Type B pancreatic cell (in vitro differentiated cells): ENCODE measurements at regions not wholly inside any gene's neighbourhood (a gene's known extent, or its start where the extent isn't known, plus 50 kb on each side); places are given as distances from the start of the nearest gene placed in this dataset.

Source experiments
- DNase-seq: peaks from one replicate; pipeline ENCODE4 v3.0.0; 2021; ENCODE audit warnings: mixed read lengths; ENCODE audit not compliant: unreplicated experiment; ENCODE audit errors: extremely low spot score
- H3K27ac Mint-ChIP-seq: 2 replicates; pipeline ENCODE4 v1.8.0; 2021; ENCODE audit warnings: mild to moderate bottlenecking, mixed read lengths
- H3K27me3 Mint-ChIP-seq: 2 replicates; pipeline ENCODE4 v1.8.0; 2021; ENCODE audit warnings: mixed read lengths
- H3K36me3 Mint-ChIP-seq: 2 replicates; pipeline ENCODE4 v1.8.0; 2021; ENCODE audit warnings: mixed read lengths
- H3K4me1 Mint-ChIP-seq: one replicate; pipeline ENCODE4 v1.8.0; 2021; ENCODE audit warnings: mixed read lengths; ENCODE audit not compliant: unreplicated experiment
- H3K4me3 Mint-ChIP-seq: 2 replicates; pipeline ENCODE4 v1.8.0; 2021; ENCODE audit warnings: mild to moderate bottlenecking, mixed read lengths
- H3K9me3 Mint-ChIP-seq: 2 replicates; pipeline ENCODE4 v1.8.0; 2021; ENCODE audit warnings: mixed read lengths
- CTCF ChIP-seq: fragments of 200-600 bp; sonication (generic); conservative IDR thresholded peaks from 2 replicates; pipeline ENCODE4 v1.5.0; 2021; ENCODE audit warnings: antibody characterized with exemption, mild to moderate bottlenecking

GRCh38 chr10:29719281-29719675 lies 84.5 kb upstream of the SVIL start:
- no peaks in the 10 kb centered on the region for H3K27me3 Mint-ChIP-seq
- no peak for DNase-seq
- peaks cover 3% of the 10 kb centered on the region for H3K4me1 Mint-ChIP-seq
- no peak for TF ChIP-seq CTCF
- no peak overlapping the region for H3K27ac Mint-ChIP-seq
- no peak overlapping the region for H3K4me3 Mint-ChIP-seq
- H3K36me3 Mint-ChIP-seq, result peaks cover 44% of the 10 kb centered on the region
- peaks cover 5% of the 10 kb centered on the region for H3K9me3 Mint-ChIP-seq

- H3K4me1 Mint-ChIP-seq, result peaks cover 13% of the 10 kb centered on the region
- TF ChIP-seq CTCF, result no peak
- peaks cover 56% of the 10 kb centered on the region for H3K36me3 Mint-ChIP-seq
- H3K4me3 Mint-ChIP-seq, result no peak overlapping the region
- no peak for DNase-seq
- no peaks in the 10 kb centered on the region for H3K27me3 Mint-ChIP-seq
- H3K27ac Mint-ChIP-seq, result no peak overlapping the region
- peaks cover 5% of the 10 kb centered on the region for H3K9me3 Mint-ChIP-seq
Observed at GRCh38 chr10:29715296-29715695, 80.5 kb upstream of the SVIL start.

GRCh38 chr10:29714096-29714874 lies 79.5 kb upstream of the SVIL start:
- peak overlapping the region; percentile 10 for H3K4me3 Mint-ChIP-seq
- peaks cover 56% of the 10 kb centered on the region for H3K36me3 Mint-ChIP-seq
- peaks cover 13% of the 10 kb centered on the region for H3K4me1 Mint-ChIP-seq
- H3K9me3 Mint-ChIP-seq, result peaks cover 2% of the 10 kb centered on the region
- no peaks in the 10 kb centered on the region for H3K27me3 Mint-ChIP-seq
- H3K27ac Mint-ChIP-seq, result peak overlapping the region; percentile 56
- TF ChIP-seq CTCF, result no peak
- DNase-seq, result no peak

- Mint-ChIP-seq H3K9me3 (peaks cover 4% of the 10 kb centered on the region), H3K27me3 (no peaks in the 10 kb centered on the region), H3K27ac (no peak overlapping the region), H3K4me1 (peaks cover 13% of the 10 kb centered on the region), H3K4me3 (no peak overlapping the region), H3K36me3 (peaks cover 58% of the 10 kb centered on the region)
- DNase-seq, result no peak
- no peak for TF ChIP-seq CTCF
Observed at GRCh38 chr10:29713450-29713849, 78.7 kb upstream of the SVIL start.

GRCh38 chr10:29712108-29712507 lies 77.3 kb upstream of the SVIL start:
- TF ChIP-seq CTCF, result no peak
- DNase-seq, result no peak
- H3K36me3 Mint-ChIP-seq, result peaks cover 58% of the 10 kb centered on the region
- peaks cover 13% of the 10 kb centered on the region for H3K4me1 Mint-ChIP-seq
- H3K4me3 Mint-ChIP-seq, result peak overlapping the region; percentile 1
- H3K9me3 Mint-ChIP-seq, result peaks cover 4% of the 10 kb centered on the region
- no peaks in the 10 kb centered on the region for H3K27me3 Mint-ChIP-seq
- peak overlapping the region; percentile 14 for H3K27ac Mint-ChIP-seq
